IMR-90 (cell line): ENCODE measurements at regions not wholly inside any gene's neighbourhood (a gene's known extent, or its start where the extent isn't known, plus 50 kb on each side); places are given as distances from the start of the nearest gene placed in this dataset.
"Not testable (repeated sequence)": the region's sequence is repeated elsewhere in the genome, so short reads cannot be mapped to it uniquely, and the experiment has no call there.

Source experiments
- ATAC-seq: fragments of 200-7000 bp; cut with Tn5 transposase; 2 replicates; pipeline ENCODE4 v1.9.1; 2020; ENCODE audit warnings: low read depth, mild to moderate bottlenecking, moderate library complexity
- BruUV-seq: library from RNA; stranded (reverse); fragments of 400-500 nt; replicated peaks from 2 replicates; lab custom pipeline; 2021; lab: Mats Ljungman, UMichigan
- CTCF ChIA-PET: fragments of 300-600 bp; formaldehyde crosslinking; extraction: SDS; loops from one replicate; lab custom pipeline; 2021; ENCODE audit warnings: antibody characterized with exemption; lab: Yijun Ruan, JAX
- POLR2A ChIA-PET: fragments of 300-600 bp; sonication (Branson Sonifier 250); formaldehyde crosslinking; loops from one replicate; lab custom pipeline; 2022; ENCODE audit warnings: antibody characterized with exemption; ENCODE audit not compliant: unreplicated experiment; lab: Charles Lee
- DNase-seq: peaks from one replicate; pipeline ENCODE4 v3.0.0; 2013
- H2AFZ ChIP-seq: replicated peaks from 2 replicates; pipeline ENCODE3; 2013; ENCODE audit warnings: low read length, mild to moderate bottlenecking; ENCODE audit not compliant: poor library complexity
- H2AK5ac ChIP-seq: 2 replicates; pipeline ENCODE4 v1.6.1; 2013; ENCODE audit warnings: low read depth, low read length, inconsistent platforms
- H2AK9ac ChIP-seq: replicated peaks from 2 replicates; pipeline ENCODE3; 2013; ENCODE audit warnings: mild to moderate bottlenecking, low read depth, low read length, moderate library complexity; ENCODE audit not compliant: poor library complexity
- H2BK120ac ChIP-seq: 2 replicates; pipeline ENCODE4 v1.6.1; 2013; ENCODE audit warnings: low read depth, low read length, inconsistent platforms
- H2BK15ac ChIP-seq: 3 replicates; pipeline ENCODE4 v1.6.1; 2013; ENCODE audit warnings: low read depth, low read length, inconsistent platforms
- H2BK20ac ChIP-seq: 2 replicates; pipeline ENCODE4 v1.6.1; 2013; ENCODE audit warnings: low read depth, mild to moderate bottlenecking, inconsistent platforms, low read length, moderate library complexity
- H2BK5ac ChIP-seq: 2 replicates; pipeline ENCODE4 v1.6.1; 2013; ENCODE audit warnings: mild to moderate bottlenecking, low read depth, low read length, inconsistent platforms; ENCODE audit not compliant: poor library complexity, severe bottlenecking
- H3K14ac ChIP-seq: replicated peaks from 2 replicates; pipeline ENCODE4 v1.6.1; 2013; ENCODE audit warnings: low read depth, low read length, inconsistent platforms
- H3K18ac ChIP-seq: 2 replicates; pipeline ENCODE4 v1.6.1; 2013; ENCODE audit warnings: low read depth, low read length, control low read depth
- H3K23ac ChIP-seq: 2 replicates; pipeline ENCODE4 v1.6.1; 2013; ENCODE audit warnings: low read depth, low read length, inconsistent platforms
- H3K27ac ChIP-seq: 2 replicates; pipeline ENCODE4 v1.5.1; 2013; ENCODE audit warnings: mild to moderate bottlenecking, control low read depth, low read length; ENCODE audit not compliant: insufficient read depth
- H3K27me3 ChIP-seq: 2 replicates; pipeline ENCODE4 v1.6.1; 2013; ENCODE audit warnings: low read length; ENCODE audit not compliant: control insufficient read depth, insufficient read depth
- H3K36me3 ChIP-seq: 2 replicates; pipeline ENCODE4 v1.6.1; 2013; ENCODE audit warnings: low read length, mixed read lengths; ENCODE audit not compliant: control insufficient read depth, insufficient read depth
- H3K4ac ChIP-seq: 2 replicates; pipeline ENCODE4 v1.6.1; 2013; ENCODE audit warnings: low read depth, low read length, inconsistent platforms
- H3K4me1 ChIP-seq: 2 replicates; pipeline ENCODE4 v1.6.1; 2013; ENCODE audit warnings: low read length, mixed read lengths; ENCODE audit not compliant: control insufficient read depth, insufficient read depth
- H3K4me2 ChIP-seq: 2 replicates; pipeline ENCODE4 v1.6.1; 2013; ENCODE audit warnings: low read depth, mild to moderate bottlenecking, control low read depth, low read length, moderate library complexity
- H3K4me3 ChIP-seq: 2 replicates; pipeline ENCODE4 v1.5.1; 2013; ENCODE audit warnings: low read depth, mild to moderate bottlenecking, control low read depth, low read length, moderate library complexity; ENCODE audit not compliant: insufficient read depth
- H3K56ac ChIP-seq: 2 replicates; pipeline ENCODE4 v1.6.1; 2013; ENCODE audit warnings: low read length, inconsistent platforms; ENCODE audit not compliant: insufficient read depth; ENCODE audit errors: extremely low read depth
- H3K79me1 ChIP-seq, 2 experiments: 2 replicates each; pipeline ENCODE4 v1.6.1; 2013; ENCODE audit warnings: low read length in 2 of 2, inconsistent platforms in 1 of 2, low read depth in 1 of 2
- H3K9ac ChIP-seq: 2 replicates; pipeline ENCODE4 v1.6.1; 2013; ENCODE audit warnings: low read depth, low read length, control low read depth
- H3K9me1 ChIP-seq: 2 replicates; pipeline ENCODE4 v1.6.1; 2013; ENCODE audit warnings: low read length, inconsistent platforms; ENCODE audit not compliant: insufficient read depth
- H3K9me3 ChIP-seq: 2 replicates; pipeline ENCODE4 v1.6.1; 2013; ENCODE audit warnings: low read length; ENCODE audit not compliant: control insufficient read depth, insufficient read depth
- H4K20me1 ChIP-seq: 2 replicates; pipeline ENCODE4 v1.6.1; 2013; ENCODE audit warnings: low read length, inconsistent platforms; ENCODE audit not compliant: insufficient read depth
- H4K5ac ChIP-seq: 2 replicates; pipeline ENCODE4 v1.6.1; 2013; ENCODE audit warnings: mild to moderate bottlenecking, low read depth, low read length, control low read depth
- H4K8ac ChIP-seq, 2 experiments: 2 replicates each; pipeline ENCODE4 v1.6.1; 2013; ENCODE audit warnings: low read depth in 2 of 2, low read length in 2 of 2, control low read depth in 1 of 2, inconsistent platforms in 1 of 2
- H4K91ac ChIP-seq: 2 replicates; pipeline ENCODE4 v1.6.1; 2013; ENCODE audit warnings: low read depth, low read length, inconsistent platforms; ENCODE audit not compliant: insufficient read depth
- WGBS, 2 experiments: methylation state at CpG; one replicate each; pipeline versions ENCODE4 v1.1.5 to v1.1.7; 2013; ENCODE audit warnings: missing lambda C conversion rate in 2 of 2; ENCODE audit not compliant: insufficient read length in 1 of 2; ENCODE audit errors: extremely low coverage in 2 of 2; 5-methylcytosine and 5-hydroxymethylcytosine counted together
- dilution Hi-C: fragments of 300-500 bp; cut with HindIII; formaldehyde crosslinking; loops from one replicate; pipeline ENCODE4 v1.14.3; 2018; ENCODE audit warnings: low sequenced_read_pairs; ENCODE audit not compliant: unreplicated experiment
- in situ Hi-C: fragments of 300-500 bp; cut with MboI; formaldehyde crosslinking; loops from 3 replicates; pipeline ENCODE4 v1.14.3; 2019; ENCODE audit warnings: low sequenced_read_pairs, inconsistent platforms, mixed read lengths
- intact Hi-C: fragments of 100-400 bp; cut with micrococcal nuclease; formaldehyde crosslinking; loops from 2 replicates; pipeline ENCODE4 v1.10.0; 2022

DNA sequence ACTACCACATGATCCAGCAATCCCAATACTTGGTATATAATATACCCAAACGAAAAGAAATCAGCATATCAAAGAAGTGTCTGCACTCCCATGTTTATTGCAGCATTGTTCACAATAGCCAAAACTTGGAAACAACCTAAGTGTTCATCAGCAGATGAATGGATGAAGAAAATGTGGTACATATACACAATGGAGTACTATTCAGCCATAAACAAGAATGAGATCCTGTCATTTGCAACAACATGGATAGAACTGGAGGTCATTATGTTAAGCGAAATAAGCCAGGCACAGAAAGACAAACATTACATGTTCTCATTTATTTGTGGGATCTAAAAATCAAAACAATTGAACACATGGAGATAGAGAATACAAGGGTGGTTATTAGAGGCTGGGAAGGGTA is 176.2 kb upstream of the CAND1 start:
- in situ Hi-C loops, dilution Hi-C loops: not testable (repeated sequence)

More for the DNA sequence above, 176.2 kb upstream of the CAND1 start:
- H2BK15ac ChIP-seq, H3K4me2 ChIP-seq, ATAC-seq, BruUV-seq, H3K27me3 ChIP-seq, H3K36me3 ChIP-seq, POLR2A ChIA-PET, intact Hi-C loops, H3K14ac ChIP-seq, H3K4ac ChIP-seq, H3K4me1 ChIP-seq, H3K18ac ChIP-seq, H3K56ac ChIP-seq, H3K27ac ChIP-seq, DNase-seq, H3K4me3 ChIP-seq, H4K20me1 ChIP-seq, CTCF ChIA-PET, H2BK20ac ChIP-seq, H3K9ac ChIP-seq, H4K5ac ChIP-seq, H3K9me3 ChIP-seq, H4K8ac ChIP-seq, H4K91ac ChIP-seq, H2BK5ac ChIP-seq, H2BK120ac ChIP-seq, H3K9me1 ChIP-seq, H2AFZ ChIP-seq, H3K79me1 ChIP-seq, H3K23ac ChIP-seq, H2AK9ac ChIP-seq, H2AK5ac ChIP-seq: not testable (repeated sequence)
- WGBS, 2 experiments, result no CpG with 5 or more reads among the region's 2 CpGs
